OCI-LY1 (cell line): ENCODE measurements at regions not wholly inside any gene's neighbourhood (a gene's known extent, or its start where the extent isn't known, plus 50 kb on each side); places are given as distances from the start of the nearest gene placed in this dataset.

Source experiments
- EZH2 ChIP-seq: fragments of 200-600 bp; sonication (generic), shearing (Covaris generic); IDR thresholded peaks from 2 replicates; pipeline ENCODE4 v1.8.0; 2017; ENCODE audit warnings: borderline replicate concordance, mixed run types, mild to moderate bottlenecking, antibody characterized with exemption, low read length, moderate library complexity, mixed read lengths
- TF ChIP-seq, protein P1 (sequence below): fragments of 200-600 bp; sonication (generic), shearing (Covaris generic); IDR thresholded peaks from 2 replicates; pipeline ENCODE4 v1.5.1; 2017; ENCODE audit warnings: mild to moderate bottlenecking, antibody characterized with exemption, low read length, moderate library complexity, mixed read lengths

DNA sequence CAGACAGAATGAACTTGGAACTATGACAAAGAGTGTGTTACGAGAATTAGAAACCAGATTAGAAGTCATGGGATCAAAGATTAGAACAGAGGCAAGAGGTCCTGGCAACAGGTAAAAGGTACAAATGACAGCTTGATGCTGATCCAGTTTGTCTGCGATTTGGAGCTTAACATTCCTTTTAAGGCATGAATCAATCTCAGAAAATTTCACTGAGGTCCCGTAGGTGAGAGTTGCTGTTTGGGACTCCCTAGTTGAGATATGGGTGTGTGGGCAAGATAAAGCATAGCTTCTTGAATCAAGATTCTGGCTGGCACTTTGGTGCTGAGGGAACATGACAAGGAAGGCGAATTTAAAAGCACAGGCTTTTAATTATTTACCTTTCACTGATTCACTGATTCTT is 62.6 kb upstream of the ACSL4 start:
- TF ChIP-seq EZH2 = no peak
- TF ChIP-seq, protein P1, sequence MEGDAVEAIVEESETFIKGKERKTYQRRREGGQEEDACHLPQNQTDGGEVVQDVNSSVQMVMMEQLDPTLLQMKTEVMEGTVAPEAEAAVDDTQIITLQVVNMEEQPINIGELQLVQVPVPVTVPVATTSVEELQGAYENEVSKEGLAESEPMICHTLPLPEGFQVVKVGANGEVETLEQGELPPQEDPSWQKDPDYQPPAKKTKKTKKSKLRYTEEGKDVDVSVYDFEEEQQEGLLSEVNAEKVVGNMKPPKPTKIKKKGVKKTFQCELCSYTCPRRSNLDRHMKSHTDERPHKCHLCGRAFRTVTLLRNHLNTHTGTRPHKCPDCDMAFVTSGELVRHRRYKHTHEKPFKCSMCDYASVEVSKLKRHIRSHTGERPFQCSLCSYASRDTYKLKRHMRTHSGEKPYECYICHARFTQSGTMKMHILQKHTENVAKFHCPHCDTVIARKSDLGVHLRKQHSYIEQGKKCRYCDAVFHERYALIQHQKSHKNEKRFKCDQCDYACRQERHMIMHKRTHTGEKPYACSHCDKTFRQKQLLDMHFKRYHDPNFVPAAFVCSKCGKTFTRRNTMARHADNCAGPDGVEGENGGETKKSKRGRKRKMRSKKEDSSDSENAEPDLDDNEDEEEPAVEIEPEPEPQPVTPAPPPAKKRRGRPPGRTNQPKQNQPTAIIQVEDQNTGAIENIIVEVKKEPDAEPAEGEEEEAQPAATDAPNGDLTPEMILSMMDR = no peak
